ENCODE measurements at regions not wholly inside any gene's neighbourhood (a gene's known extent, or its start where the extent isn't known, plus 50 kb on each side); places are given as distances from the start of the nearest gene placed in this dataset.
"Not testable (repeated sequence)": the region's sequence is repeated elsewhere in the genome, so short reads cannot be mapped to it uniquely, and the experiment has no call there.

GRCh38 chr12:131384544-131384855 is 326.4 kb upstream of the SFSWAP start:
- Histone ChIP-seq H3K36me3 (no peaks in the 10 kb centered on the region), H3K27me3 (peaks cover 0 to 64% of the 10 kb centered on the region in 2 donors), H3K4me1 (no peaks in the 10 kb centered on the region), H3K27ac (no peak overlapping the region), H3K4me3 (no peak overlapping the region), H3K9me3 (no peaks in the 10 kb centered on the region)
- TF ChIP-seq, protein P1, sequence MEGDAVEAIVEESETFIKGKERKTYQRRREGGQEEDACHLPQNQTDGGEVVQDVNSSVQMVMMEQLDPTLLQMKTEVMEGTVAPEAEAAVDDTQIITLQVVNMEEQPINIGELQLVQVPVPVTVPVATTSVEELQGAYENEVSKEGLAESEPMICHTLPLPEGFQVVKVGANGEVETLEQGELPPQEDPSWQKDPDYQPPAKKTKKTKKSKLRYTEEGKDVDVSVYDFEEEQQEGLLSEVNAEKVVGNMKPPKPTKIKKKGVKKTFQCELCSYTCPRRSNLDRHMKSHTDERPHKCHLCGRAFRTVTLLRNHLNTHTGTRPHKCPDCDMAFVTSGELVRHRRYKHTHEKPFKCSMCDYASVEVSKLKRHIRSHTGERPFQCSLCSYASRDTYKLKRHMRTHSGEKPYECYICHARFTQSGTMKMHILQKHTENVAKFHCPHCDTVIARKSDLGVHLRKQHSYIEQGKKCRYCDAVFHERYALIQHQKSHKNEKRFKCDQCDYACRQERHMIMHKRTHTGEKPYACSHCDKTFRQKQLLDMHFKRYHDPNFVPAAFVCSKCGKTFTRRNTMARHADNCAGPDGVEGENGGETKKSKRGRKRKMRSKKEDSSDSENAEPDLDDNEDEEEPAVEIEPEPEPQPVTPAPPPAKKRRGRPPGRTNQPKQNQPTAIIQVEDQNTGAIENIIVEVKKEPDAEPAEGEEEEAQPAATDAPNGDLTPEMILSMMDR (IDR thresholded peaks at IDR 0.05): no peak
- intact Hi-C loops (cut with DNase I; ENCODE audit: low total_unique reads): no loop called here
- no peak for DNase-seq

DNA sequence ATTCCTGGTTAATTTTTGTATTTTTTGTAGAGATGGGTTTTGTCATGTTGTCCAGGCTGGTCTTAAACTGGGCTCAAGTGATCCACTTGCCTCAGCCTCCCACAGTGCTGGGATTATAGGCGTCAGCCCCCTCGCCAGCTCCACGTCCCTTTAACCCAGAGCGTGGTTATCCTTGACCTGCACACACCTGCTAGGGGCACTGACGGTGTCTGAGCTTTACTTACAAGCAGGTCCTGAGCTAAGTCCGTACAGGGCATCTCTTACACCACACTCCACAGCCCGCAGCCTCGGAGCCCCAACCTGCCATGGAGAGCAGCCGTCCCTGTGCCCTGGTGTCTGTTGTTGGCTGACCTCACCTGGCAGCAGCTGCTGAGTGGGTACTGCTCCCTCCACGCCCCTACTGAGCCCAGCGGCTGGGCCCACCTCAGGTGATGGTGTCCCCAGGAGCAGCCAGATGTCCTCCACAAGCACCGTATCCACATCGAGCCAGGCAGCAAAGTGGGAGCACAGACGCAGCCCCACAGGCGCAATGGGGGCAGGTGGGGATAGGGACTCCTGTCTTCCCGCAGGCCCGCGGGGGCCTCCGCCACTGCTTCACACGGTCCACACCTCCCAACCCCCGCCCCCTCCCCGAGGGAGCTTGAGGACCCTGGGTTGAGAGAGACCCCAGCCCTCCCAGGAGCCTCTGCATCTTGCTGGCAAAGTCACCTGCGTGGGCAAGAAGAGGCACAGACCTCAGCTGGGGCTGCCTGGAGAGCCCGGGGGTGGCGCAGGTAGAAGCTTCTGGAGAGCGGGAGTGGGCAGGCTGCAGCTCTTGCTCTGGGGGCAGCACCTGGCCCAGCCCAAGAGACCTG is 325.4 kb upstream of the SFSWAP start:
- intact Hi-C loops (cut with DNase I; ENCODE audit: low total_unique reads): no loop called here
- DNase-seq: peak in 1 of 2 donors; percentile 2
- Histone ChIP-seq H3K27ac (no peak overlapping the region), H3K27me3 (peaks cover 0 to 66% of the 10 kb centered on the region in 2 donors), H3K9me3 (no peaks in the 10 kb centered on the region), H3K4me3 (no peak overlapping the region), H3K36me3 (no peaks in the 10 kb centered on the region), H3K4me1 (no peaks in the 10 kb centered on the region)
- TF ChIP-seq, protein P1 (IDR thresholded peaks at IDR 0.05): no peak

GRCh38 chr12:131386167-131386521 is 324.7 kb upstream of the SFSWAP start:
- no peaks in the 10 kb centered on the region for H3K36me3 ChIP-seq
- no peak overlapping the region for H3K4me3 ChIP-seq
- TF ChIP-seq, protein P1 (IDR thresholded peaks at IDR 0.05): no peak
- H3K27me3 ChIP-seq: peaks cover 0 to 68% of the 10 kb centered on the region in 2 donors
- no peaks in the 10 kb centered on the region for H3K9me3 ChIP-seq
- H3K4me1 ChIP-seq: no peaks in the 10 kb centered on the region
- no peak overlapping the region for H3K27ac ChIP-seq
- no peak for DNase-seq
- intact Hi-C loops (cut with DNase I; ENCODE audit: low total_unique reads): no loop called here

GRCh38 chr12:131386781-131387180 is 324.1 kb upstream of the SFSWAP start:
- Histone ChIP-seq H3K27ac (no peak overlapping the region), H3K4me3 (no peak overlapping the region), H3K36me3 (no peaks in the 10 kb centered on the region), H3K9me3 (no peaks in the 10 kb centered on the region), H3K27me3 (peaks cover 0 to 61% of the 10 kb centered on the region in 2 donors), H3K4me1 (no peaks in the 10 kb centered on the region)
- intact Hi-C loops (cut with DNase I; ENCODE audit: low total_unique reads): no loop called here
- TF ChIP-seq, protein P1 (IDR thresholded peaks at IDR 0.05): no peak
- no peak for DNase-seq

DNA sequence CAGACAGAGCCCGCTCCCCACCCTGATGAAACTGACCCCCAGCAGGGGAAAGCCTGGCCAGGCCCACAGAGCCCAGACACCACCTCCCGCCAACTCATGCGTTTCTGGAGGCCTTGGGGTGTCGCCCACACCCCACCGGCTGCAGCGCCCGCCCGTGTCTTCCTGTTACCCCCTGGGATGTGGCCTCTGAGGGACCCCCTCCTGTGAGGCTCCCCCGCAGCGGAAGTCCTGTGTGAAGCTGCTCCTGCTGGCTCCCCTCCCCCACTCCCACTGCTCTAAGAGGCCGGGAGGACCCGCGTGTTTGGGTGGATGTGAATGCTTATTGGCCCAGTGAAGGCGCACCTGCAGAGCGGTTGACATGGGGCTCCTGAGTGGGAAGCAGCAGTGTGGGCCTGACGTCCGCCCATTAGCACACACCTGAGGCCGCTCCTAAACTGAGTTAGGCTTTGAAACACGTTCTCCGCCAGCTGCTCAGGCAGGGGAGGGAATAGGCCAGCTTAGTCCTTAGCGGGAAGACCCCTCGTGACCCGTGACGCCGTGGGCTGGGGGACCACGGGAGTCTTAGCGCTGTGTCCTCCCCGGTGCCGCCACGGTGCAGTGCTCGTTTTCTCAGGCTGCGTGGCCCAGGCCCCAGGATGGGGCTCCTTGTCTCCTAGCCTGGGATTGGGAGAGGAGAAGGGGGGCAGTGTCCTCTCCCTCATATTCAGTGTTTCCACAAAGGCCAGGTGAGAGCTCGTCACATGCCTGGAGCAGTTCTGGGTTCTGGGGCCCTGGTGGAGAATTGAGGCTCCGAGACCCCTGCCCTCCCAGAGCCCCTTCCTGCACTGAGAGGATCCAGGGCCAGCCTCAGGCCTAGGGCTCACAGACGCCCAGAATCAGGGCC is 323.4 kb upstream of the SFSWAP start:
- H3K4me3 ChIP-seq: no peak overlapping the region
- H3K36me3 ChIP-seq: no peaks in the 10 kb centered on the region
- DNase-seq: no peak
- no peaks in the 10 kb centered on the region for H3K4me1 ChIP-seq
- intact Hi-C loops (cut with DNase I; ENCODE audit: low total_unique reads): no loop called here
- TF ChIP-seq, protein P1 (IDR thresholded peaks at IDR 0.05): no peak
- no peak overlapping the region for H3K27ac ChIP-seq
- peaks cover 0 to 57% of the 10 kb centered on the region in 2 donors for H3K27me3 ChIP-seq
- no peaks in the 10 kb centered on the region for H3K9me3 ChIP-seq

- H3K36me3 ChIP-seq; H3K9me3 ChIP-seq; intact Hi-C loops (cut with DNase I; ENCODE audit: low total_unique reads); H3K4me3 ChIP-seq; H3K27ac ChIP-seq; H3K4me1 ChIP-seq; DNase-seq: not testable (repeated sequence)
- peaks cover 0 to 54% of the 10 kb centered on the region in 2 donors for H3K27me3 ChIP-seq
These were observed 322.5 kb upstream of the SFSWAP start for GRCh38 chr12:131388164-131389053.
